ENCODE measurements at regions not wholly inside any gene's neighbourhood (a gene's known extent, or its start where the extent isn't known, plus 50 kb on each side); places are given as distances from the start of the nearest gene placed in this dataset.
A peak's percentile ranks its signal among the peaks of the same experiment; 100 is the strongest.

- Histone ChIP-seq H3K4me1 (replicated peaks in 1 of 2) (peaks cover 12 to 19% of the 10 kb centered on the region in 2 donors), H3K4me3 (no peak overlapping the region), H3K27ac (no peak overlapping the region)
- no peak for ATAC-seq (replicated peaks in 6 of 8)
- in situ Hi-C loops (cut with MboI; ENCODE audit: low pct_unique_long_range_greater_than_20kb in 2 of 9, low sequenced_read_pairs in 9 of 9, unreplicated experiment in 9 of 9), result no loop called here
- 68 to 100% (median 90%) methylated on average over 1 to 5 of the region's 5 CpGs; no CpG with 5 or more reads in 3 of the 10 experiments for WGBS, 10 experiments
Measured at GRCh38 chr5:135694906-135695305, 116.1 kb upstream of the CXCL14 start.

DNA sequence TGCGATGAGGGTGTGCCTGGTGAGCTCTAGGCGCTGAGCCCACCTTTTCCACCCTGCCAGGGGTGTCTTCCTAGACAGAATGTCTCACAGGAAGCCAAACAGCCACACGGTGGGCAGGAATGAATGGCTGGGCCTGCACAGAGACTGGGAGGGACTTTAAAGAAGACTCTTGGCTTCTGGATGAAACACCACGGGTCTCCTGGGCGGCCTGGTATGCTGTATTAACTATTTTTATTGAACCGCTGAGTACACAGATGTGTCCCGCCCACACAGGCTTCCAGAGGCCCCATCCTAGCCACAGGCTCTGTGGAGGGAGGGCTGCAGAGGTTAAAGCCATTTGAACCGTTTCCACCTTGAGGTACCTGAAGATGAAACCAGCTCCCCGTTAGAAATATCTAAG, 115.2 kb upstream of the CXCL14 start:
- 13 to 91% (median 47%) methylated on average over 1 to 6 of the region's 9 CpGs; no CpG with 5 or more reads in 2 of the 10 experiments for WGBS, 10 experiments
- in situ Hi-C loops (cut with MboI; ENCODE audit: low pct_unique_long_range_greater_than_20kb in 2 of 9, low sequenced_read_pairs in 9 of 9, unreplicated experiment in 9 of 9), result no loop called here
- H3K27ac ChIP-seq, result no peak overlapping the region
- ATAC-seq (replicated peaks in 6 of 8), result peak in 3 of 8 experiments; percentile 31 to 91 (median 46)
- no peak overlapping the region for H3K4me3 ChIP-seq
- peaks cover 12 to 19% of the 10 kb centered on the region in 2 donors for H3K4me1 ChIP-seq (replicated peaks in 1 of 2)

- H3K4me3 ChIP-seq, result no peak overlapping the region
- H3K4me1 ChIP-seq (replicated peaks in 1 of 2), result peaks cover 12 to 19% of the 10 kb centered on the region in 2 donors
- H3K27ac ChIP-seq, result no peak overlapping the region
- in situ Hi-C loops (cut with MboI; ENCODE audit: low pct_unique_long_range_greater_than_20kb in 2 of 9, low sequenced_read_pairs in 9 of 9, unreplicated experiment in 9 of 9), result no loop called here
- WGBS, 10 experiments, result 80 to 100% (median 98%) methylated on average over 1 to 3 of the region's 8 CpGs; no CpG with 5 or more reads in 6 of the 10 experiments
- ATAC-seq (replicated peaks in 6 of 8), result peak in 1 of 8 experiments; percentile 23
Measured at GRCh38 chr5:135693371-135693955, 114.7 kb upstream of the CXCL14 start.

GRCh38 chr5:135691044-135691443, 112.3 kb upstream of the CXCL14 start:
- no peak overlapping the region for H3K27ac ChIP-seq
- peaks cover 12 to 19% of the 10 kb centered on the region in 2 donors for H3K4me1 ChIP-seq (replicated peaks in 1 of 2)
- WGBS, 10 experiments, result 0 to 91% (median 44%) methylated on average over 1 to 5 of the region's 6 CpGs
- in situ Hi-C loops (cut with MboI; ENCODE audit: low pct_unique_long_range_greater_than_20kb in 2 of 9, low sequenced_read_pairs in 9 of 9, unreplicated experiment in 9 of 9), result no loop called here
- peak in 5 of 8 experiments; percentile 54 to 98 (median 98) for ATAC-seq (replicated peaks in 6 of 8)
- H3K4me3 ChIP-seq, result no peak overlapping the region

DNA sequence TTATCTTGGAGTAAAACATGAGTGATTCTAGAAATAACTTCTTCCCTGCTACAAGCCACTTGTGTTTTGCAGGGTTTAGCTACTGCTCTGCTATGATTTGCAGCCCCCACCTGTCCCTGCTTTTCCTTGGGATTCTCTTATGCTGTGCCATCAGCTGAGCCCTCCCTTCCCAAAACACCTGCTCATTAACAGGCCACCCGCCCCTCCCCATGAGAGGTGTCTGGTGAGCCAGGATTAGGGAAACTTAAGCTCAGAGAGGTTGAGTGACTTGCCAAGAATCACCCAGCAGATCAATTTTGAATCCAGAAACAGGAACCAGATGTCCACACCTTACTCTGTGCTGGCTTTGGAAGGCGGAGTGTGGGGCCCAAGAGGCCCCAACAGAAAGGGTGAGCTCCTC, 111.7 kb upstream of the CXCL14 start:
- WGBS, 10 experiments, result 20 to 100% (median 88%) methylated on average over 1 of the region's 2 CpGs; no CpG with 5 or more reads in 7 of the 10 experiments

DNA sequence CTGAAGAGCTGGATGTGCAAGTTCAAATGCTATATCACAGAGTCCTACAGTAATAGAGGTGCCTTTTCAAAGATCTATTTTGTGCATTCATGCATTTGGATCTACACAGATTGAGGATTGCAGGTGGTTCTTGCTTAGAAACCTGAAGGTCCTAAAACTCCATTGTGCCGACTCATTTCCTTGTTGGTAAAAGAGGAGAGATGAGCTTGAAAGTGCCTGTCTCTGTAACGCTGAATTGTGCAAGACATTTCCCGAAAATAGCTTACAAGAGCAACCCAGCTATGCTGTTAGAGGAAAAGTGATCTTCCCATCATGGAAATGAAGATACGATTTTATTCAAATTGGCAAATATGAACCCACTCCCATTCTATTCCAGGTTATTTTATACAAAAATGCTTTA, 110.7 kb upstream of the CXCL14 start:
- 46 to 100% (median 90%) methylated on average over 2 to 4 of the region's 4 CpGs; no CpG with 5 or more reads in 1 of the 10 experiments for WGBS, 10 experiments

More for the DNA sequence above, 111.7 kb upstream of the CXCL14 start:
- Histone ChIP-seq H3K4me3 (no peak overlapping the region), H3K4me1 (replicated peaks in 1 of 2) (peaks cover 12 to 19% of the 10 kb centered on the region in 2 donors), H3K27ac (no peak overlapping the region)
- no peak for ATAC-seq (replicated peaks in 6 of 8)
- in situ Hi-C loops (cut with MboI; ENCODE audit: low pct_unique_long_range_greater_than_20kb in 2 of 9, low sequenced_read_pairs in 9 of 9, unreplicated experiment in 9 of 9), result no loop called here

DNA sequence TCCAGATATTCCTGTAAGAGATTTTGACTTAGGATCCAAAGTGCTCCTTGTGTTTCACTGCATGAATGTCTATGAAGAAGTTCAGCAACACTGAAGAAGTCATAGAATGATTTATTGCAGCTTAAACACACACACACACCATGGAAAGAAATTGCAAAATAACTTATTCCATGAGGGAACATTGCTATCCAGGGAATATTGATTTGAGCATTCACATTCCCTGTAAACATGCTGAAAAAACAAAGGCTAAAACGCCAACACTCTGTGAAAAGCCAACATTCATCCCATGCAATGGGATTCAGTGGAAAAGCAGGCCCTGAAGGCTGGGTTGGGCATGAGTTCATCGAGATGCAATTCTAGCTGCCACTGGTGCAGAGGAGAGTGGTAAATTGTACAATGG, 109.6 kb upstream of the CXCL14 start:
- Histone ChIP-seq H3K27ac (no peak overlapping the region), H3K4me3 (no peak overlapping the region), H3K4me1 (replicated peaks in 1 of 2) (peaks cover 12 to 13% of the 10 kb centered on the region in 2 donors)
- no peak for ATAC-seq (replicated peaks in 6 of 8)
- in situ Hi-C loops (cut with MboI; ENCODE audit: low pct_unique_long_range_greater_than_20kb in 2 of 9, low sequenced_read_pairs in 9 of 9, unreplicated experiment in 9 of 9), result no loop called here
- WGBS, 10 experiments, result 0 to 95% (median 50%) methylated on average over 1 to 2 of the region's 2 CpGs; no CpG with 5 or more reads in 5 of the 10 experiments

More for the DNA sequence above, 110.7 kb upstream of the CXCL14 start:
- in situ Hi-C loops (cut with MboI; ENCODE audit: low pct_unique_long_range_greater_than_20kb in 2 of 9, low sequenced_read_pairs in 9 of 9, unreplicated experiment in 9 of 9), result no loop called here
- Histone ChIP-seq H3K4me1 (replicated peaks in 1 of 2) (peaks cover 12 to 19% of the 10 kb centered on the region in 2 donors), H3K27ac (no peak overlapping the region), H3K4me3 (no peak overlapping the region)
- no peak for ATAC-seq (replicated peaks in 6 of 8)

DNA sequence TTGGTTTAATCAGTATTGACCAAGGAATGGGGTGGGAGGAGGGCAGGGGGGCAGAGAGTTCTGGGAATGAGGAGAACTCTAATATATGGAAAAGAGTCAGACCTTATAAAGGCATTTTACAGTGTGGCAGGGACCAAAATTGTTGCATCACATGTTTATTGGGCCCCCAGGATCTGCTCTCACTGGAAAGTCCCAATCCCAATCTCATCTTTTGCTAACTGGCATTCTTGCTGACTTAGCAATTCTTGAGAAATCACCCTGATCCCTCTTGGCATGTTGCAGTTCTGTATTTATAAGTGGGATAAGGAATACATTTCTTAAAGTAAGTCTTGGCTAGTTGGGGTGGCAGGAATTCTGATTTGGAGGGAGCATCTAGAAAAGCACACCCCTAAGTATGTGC, 104.4 kb upstream of the CXCL14 start:
- no peak overlapping the region for H3K4me3 ChIP-seq
- no peaks in the 10 kb centered on the region for H3K4me1 ChIP-seq (replicated peaks in 1 of 2)
- no peak overlapping the region for H3K27ac ChIP-seq
- ATAC-seq (replicated peaks in 6 of 8), result no peak
- in situ Hi-C loops (cut with MboI; ENCODE audit: low pct_unique_long_range_greater_than_20kb in 2 of 9, low sequenced_read_pairs in 9 of 9, unreplicated experiment in 9 of 9), result no loop called here

DNA sequence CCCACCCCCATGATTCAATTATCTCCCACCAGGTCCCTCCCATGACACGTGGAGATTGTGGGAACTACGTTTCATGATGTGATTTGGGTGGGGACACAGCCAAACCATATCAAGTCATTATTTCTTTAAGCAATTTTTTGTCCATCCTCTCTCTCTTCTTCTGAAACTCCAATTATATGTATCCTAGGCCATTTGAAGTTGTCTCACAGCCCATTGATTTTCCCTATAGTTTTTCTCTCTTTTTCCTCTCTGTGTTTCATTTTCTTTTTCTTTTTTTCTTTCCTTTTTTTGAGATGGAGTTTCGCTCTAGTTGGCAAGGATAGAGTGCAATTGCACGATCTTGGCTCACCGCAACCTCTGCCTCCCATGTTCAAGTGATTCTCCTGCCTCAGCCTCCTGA, 101.9 kb upstream of the CXCL14 start:
- Histone ChIP-seq H3K4me1 (replicated peaks in 1 of 2) (no peaks in the 10 kb centered on the region), H3K4me3 (no peak overlapping the region), H3K27ac (no peak overlapping the region)
- ATAC-seq (replicated peaks in 6 of 8), result no peak
- 0 to 92% (median 57%) methylated on average over 1 to 5 of the region's 5 CpGs; no CpG with 5 or more reads in 1 of the 10 experiments for WGBS, 10 experiments
- in situ Hi-C loops (cut with MboI; ENCODE audit: low pct_unique_long_range_greater_than_20kb in 2 of 9, low sequenced_read_pairs in 9 of 9, unreplicated experiment in 9 of 9), result no loop called here

DNA sequence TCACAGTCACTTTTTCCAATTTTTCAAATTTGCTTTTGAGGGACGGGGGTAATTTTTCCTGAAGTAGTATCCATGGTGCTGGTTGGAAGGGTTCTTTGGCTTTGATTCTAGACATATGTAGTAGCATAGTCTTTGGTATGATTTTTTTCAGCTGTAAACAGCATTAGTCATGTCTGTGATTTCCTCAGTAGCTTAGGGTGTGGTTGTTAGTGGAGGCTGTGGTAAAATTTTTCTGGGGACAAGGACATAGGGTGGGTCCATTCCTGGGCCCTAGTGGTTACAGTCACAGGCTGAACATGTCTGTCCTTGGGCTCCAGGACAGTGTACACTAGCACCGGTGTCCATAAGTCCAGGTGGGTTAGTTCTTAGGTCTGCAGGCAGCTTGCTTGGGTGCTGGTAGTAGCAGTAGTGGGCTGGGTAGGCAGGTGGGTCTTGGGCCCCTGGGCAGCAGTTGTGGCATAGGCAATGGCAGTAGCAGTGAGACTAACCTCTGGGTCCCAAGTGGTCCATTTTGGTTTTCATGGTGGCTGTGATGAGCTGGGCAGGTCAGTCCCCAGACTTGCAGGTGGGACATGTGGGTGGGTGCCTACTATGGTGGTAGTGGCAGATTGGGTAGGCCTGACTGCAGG, 100.0 kb upstream of the CXCL14 start:
- in situ Hi-C loops (cut with MboI; ENCODE audit: low pct_unique_long_range_greater_than_20kb in 2 of 9, low sequenced_read_pairs in 9 of 9, unreplicated experiment in 9 of 9), result no loop called here

DNA sequence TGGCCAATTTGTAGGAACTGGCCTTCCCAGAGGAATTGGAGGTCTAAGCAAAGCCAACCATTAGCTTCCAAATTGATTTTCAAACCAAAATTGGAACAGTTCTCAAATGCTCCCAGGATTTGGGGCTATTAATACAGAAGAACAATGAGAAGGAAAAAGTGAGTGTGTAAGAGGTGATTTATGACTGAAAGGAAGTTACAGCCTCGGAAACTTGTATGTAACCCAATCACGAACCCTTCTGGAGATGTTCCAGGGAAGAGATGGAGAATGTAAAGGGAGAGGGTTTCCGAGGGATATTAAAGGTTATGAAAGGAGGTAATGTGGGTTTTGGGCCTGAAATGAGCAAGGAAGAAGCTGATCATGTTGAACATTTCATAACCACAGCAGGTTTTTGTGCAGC, 93.2 kb upstream of the CXCL14 start:
- H3K4me3 ChIP-seq, result no peak overlapping the region
- H3K27ac ChIP-seq, result no peak overlapping the region
- H3K4me1 ChIP-seq (replicated peaks in 1 of 2), result no peaks in the 10 kb centered on the region
- no peak for ATAC-seq (replicated peaks in 6 of 8)
- in situ Hi-C loops (cut with MboI; ENCODE audit: low pct_unique_long_range_greater_than_20kb in 2 of 9, low sequenced_read_pairs in 9 of 9, unreplicated experiment in 9 of 9), result no loop called here
- WGBS, 10 experiments, result 13 to 100% (median 76%) methylated on average over 1 to 3 of the region's 3 CpGs; no CpG with 5 or more reads in 2 of the 10 experiments

More for the DNA sequence above, 100.0 kb upstream of the CXCL14 start:
- no peak overlapping the region for H3K4me3 ChIP-seq
- no peaks in the 10 kb centered on the region for H3K4me1 ChIP-seq (replicated peaks in 1 of 2)
- 0 to 100% (median 46%) methylated on average over 1 to 2 of the region's 2 CpGs; no CpG with 5 or more reads in 1 of the 10 experiments for WGBS, 10 experiments
- H3K27ac ChIP-seq, result no peak overlapping the region
- peak in 2 of 8 experiments; percentile 91 to 95 for ATAC-seq (replicated peaks in 6 of 8)

DNA sequence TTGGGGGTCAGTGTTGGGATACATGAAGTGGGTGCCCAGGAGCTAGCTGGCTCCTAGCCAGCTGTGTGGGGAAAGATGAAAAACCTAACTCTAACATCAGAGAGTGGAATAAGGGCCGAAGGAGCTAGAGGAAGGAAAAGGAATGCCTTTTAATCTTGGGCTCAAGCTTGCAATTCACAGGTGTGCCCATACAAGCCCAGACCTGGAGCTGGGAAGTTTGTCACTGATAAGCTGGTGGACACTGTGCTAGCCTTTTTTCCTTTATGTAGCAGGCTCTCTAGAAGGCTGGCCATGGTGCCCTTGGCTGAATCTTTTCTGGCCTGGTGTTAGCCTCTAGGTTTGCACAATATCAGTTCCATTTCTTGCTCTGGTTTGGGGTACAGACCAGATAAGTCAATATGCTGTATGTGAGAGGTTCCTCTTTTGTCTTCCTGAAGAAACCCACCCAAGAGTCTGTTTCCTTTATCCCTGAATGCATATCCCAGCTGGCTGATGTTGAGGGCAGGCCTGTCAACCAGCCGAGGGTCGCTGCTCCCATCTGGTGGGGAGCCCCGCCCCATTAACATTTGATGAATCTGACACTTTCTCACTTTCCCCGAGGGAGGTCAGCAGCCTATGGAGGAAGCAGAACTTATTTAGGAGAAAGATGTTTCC, 92.4 kb upstream of the CXCL14 start:
- no peak overlapping the region for H3K4me3 ChIP-seq
- 8 to 83% (median 36%) methylated on average over 1 to 5 of the region's 5 CpGs; no CpG with 5 or more reads in 3 of the 10 experiments for WGBS, 10 experiments
- H3K4me1 ChIP-seq (replicated peaks in 1 of 2), result no peaks in the 10 kb centered on the region
- H3K27ac ChIP-seq, result no peak overlapping the region
- no peak for ATAC-seq (replicated peaks in 6 of 8)
- in situ Hi-C loops (cut with MboI; ENCODE audit: low pct_unique_long_range_greater_than_20kb in 2 of 9, low sequenced_read_pairs in 9 of 9, unreplicated experiment in 9 of 9), result no loop called here

DNA sequence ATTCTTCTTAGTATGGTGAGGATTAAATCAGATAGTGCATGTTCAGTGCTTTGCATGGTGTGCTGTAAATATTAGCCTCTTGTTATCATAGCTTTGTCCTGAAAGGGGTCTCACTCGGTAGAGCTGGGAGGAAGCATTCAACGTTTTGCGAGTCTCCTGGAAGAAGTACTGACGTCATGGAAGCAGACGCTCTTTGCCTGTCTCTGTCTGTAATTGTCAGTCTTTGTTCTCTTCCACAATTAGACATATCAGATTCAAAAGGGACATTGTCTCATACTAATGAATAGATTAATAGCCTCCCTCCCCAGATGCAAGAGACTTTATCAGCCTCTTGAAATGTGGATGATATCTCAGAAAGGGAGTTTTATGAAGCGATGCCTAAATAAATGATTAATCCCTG, 91.8 kb upstream of the CXCL14 start:
- in situ Hi-C loops (cut with MboI; ENCODE audit: low pct_unique_long_range_greater_than_20kb in 2 of 9, low sequenced_read_pairs in 9 of 9, unreplicated experiment in 9 of 9), result no loop called here
- ATAC-seq (replicated peaks in 6 of 8), result no peak
- WGBS, 10 experiments, result 24 to 95% (median 68%) methylated on average over 1 to 6 of the region's 6 CpGs; no CpG with 5 or more reads in 2 of the 10 experiments
- H3K4me3 ChIP-seq, result no peak overlapping the region
- no peak overlapping the region for H3K27ac ChIP-seq
- H3K4me1 ChIP-seq (replicated peaks in 1 of 2), result no peaks in the 10 kb centered on the region
